Ovary (tissue), 3 donors: ENCODE measurements at regions not wholly inside any gene's neighbourhood (a gene's known extent, or its start where the extent isn't known, plus 50 kb on each side); places are given as distances from the start of the nearest gene placed in this dataset.

Experiments
- CTCF ChIP-seq, 3 donors: fragments of 450-650 bp in 2 of 3; fragments of 200-600 bp in 1 of 3; IDR thresholded peaks; one replicate each; pipeline versions ENCODE4 v1.5.1 to v1.8.0; 2016 to 2022; ENCODE audit warnings: antibody characterized with exemption in 3 of 3, mild to moderate bottlenecking in 1 of 3
- POLR2A ChIP-seq: fragments of 450-650 bp; IDR thresholded peaks from one replicate; pipeline ENCODE4 v1.6.1; 2017; ENCODE audit warnings: antibody characterized with exemption, mild to moderate bottlenecking, moderate library complexity
- donor health status: DM: no; HTN: no; CAD: no.

- TF ChIP-seq CTCF (IDR thresholded peaks at IDR 0.05) (no peak), POLR2A (no peak)
These were observed 97.1 kb upstream of the PLEKHG7 start for GRCh38 chr12:92605621-92606170.
